HG03045 (cell line): ENCODE measurements at regions not wholly inside any gene's neighbourhood (a gene's known extent, or its start where the extent isn't known, plus 50 kb on each side); places are given as distances from the start of the nearest gene placed in this dataset.

Experiments
- ATAC-seq: cut with Tn5 transposase; IDR thresholded peaks from one replicate; pipeline ENCODE4 v1.9.1; 2021; ENCODE audit warnings: mild to moderate bottlenecking, moderate library complexity; ENCODE audit not compliant: unreplicated experiment

- no peak for ATAC-seq
These were observed 142.0 kb upstream of the UBE2E1 start for GRCh38 chr3:23663661-23664186.

DNA sequence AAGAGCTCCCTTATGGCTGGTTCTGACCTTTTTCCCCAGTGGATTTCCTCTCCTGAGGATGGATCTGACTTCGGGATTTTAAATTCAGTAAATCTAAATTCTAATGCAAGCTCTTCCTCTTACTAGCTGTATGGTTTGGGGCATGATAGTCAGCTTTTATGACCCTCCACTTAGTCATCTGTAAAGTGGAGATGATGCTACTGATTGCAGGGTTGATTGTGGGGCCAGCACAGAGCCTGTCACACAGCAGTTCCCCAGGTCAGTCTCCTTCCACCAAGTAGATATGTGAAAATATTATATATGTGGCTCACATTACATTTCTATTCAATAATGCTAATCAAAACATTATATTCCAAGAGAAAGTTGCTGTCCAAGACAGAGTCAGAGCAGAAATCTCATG is 141.3 kb upstream of the UBE2E1 start:
- no peak for ATAC-seq

GRCh38 chr3:23665741-23666140 is 140.0 kb upstream of the UBE2E1 start:
- no peak for ATAC-seq

GRCh38 chr3:23666818-23667217 is 138.9 kb upstream of the UBE2E1 start:
- no peak for ATAC-seq

DNA sequence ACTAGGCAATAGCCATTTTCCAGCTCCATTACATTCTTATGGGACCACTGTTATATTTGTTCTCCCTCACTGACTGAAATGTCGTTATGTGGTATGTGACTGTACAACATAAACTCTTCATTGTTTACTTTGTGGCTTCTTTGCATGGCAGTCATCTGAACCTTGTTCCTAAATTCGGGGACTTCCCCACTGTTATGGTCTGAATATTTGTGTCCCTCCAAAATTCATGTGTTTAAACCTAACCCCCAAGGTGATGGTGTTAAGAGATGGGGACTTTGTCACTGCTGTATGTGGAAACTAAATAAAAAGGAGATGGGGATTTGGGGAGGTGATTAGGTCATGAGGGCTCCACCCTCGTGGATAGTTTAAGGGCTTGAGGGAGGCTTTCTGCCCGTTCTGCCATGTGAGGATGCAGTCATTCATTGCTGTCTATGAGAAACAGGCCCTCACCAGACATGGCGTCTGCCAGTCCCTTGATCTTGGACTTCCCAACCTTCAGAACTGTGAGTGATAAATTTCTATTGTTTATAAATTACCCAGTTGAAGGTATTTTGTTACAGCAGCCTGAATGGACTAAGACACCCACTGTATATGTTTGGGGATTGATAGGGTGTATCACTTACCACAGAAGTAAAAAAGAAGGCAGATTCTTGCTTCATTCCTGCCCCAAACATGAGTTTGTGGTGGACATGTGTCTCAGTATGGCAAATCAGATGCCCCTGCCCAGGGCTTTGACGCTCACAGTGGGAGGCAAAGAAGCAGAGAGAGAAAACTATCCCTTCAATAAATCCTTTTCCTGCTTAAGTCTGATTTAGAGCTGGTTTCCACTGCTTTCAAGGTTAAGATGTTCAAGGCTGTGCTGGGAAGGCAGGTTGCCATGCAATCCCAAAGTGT is 138.0 kb upstream of the UBE2E1 start:
- no peak for ATAC-seq

DNA sequence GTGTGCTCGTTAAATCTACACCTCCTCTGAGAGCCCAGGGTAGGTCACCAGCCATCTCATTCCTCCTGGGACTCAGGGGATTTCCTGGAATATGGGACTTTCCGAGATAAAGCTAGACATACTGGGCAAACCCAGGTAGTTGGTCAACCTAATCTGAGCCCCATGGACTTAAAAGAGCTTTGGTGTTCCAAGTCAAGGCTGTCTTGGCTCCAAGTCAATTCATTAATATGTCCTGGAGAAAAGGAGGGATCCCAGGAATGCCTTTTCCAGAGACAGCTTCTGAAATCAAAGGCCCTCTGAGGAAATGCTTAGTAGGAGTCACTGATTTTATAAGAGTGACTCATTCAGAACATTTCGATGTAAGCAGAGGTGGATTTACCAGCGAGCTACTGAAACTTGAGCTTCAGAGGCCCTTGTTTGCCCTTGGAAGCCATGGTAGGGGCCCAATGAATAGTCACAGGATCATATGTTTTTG is 137.3 kb upstream of the UBE2E1 start:
- no peak for ATAC-seq

- no peak for ATAC-seq
These were observed 136.1 kb upstream of the UBE2E1 start for GRCh38 chr3:23669541-23670255.

DNA sequence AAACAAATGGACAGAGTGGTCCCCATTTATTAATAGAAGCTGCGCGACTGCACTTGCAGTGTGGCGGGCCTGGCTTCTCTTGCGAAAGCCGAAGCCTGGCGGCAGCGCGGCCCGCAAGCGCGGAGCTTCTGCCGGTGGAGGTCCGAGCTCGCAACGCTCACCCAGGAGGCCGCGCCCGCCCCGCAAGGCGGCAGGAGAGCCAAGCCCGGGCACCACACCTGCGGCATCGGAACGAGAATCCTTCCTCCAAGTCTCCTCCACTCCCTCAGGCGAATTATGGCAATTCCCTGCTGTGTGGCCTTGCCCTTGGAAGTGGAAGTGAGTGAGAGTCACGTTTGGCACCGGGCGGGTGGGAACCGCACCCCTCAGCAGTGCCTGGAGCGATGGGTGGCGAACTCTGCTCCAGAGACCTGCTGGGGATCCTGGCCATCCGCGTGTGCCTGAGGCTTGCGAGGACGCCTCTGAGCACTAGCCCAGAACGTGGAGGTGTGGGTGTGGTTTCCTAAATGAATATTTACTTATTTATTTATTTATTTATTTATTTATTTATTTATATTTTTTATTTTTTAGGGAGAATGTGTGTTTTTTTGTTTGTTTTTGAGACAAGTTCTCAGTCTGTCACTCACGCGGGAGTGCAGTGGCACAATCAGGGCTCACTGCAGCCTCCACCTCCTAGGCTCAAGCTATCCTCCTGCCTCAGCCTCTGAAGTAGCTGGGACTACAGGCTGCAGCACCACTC is 133.7 kb upstream of the UBE2E1 start:
- no peak for ATAC-seq

DNA sequence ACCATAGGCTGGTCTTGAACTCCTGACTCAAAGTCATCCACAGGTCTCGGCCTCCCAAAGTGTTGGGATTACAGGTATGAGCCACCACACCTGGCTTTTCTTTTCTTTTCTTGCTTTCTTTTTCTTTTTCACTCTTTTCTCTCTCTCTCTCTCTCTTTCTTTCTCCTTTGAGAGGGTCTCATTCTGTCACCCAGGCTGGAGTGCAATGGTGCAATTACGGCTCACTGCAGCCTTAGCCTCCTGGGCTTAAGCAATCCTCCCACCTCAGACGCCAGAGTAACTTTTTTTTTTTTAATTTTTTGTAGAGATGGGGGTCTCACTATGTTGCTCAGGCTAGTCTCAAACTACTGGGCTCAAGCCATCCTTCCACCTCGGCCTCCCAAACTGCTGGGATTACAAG is 133.1 kb upstream of the UBE2E1 start:
- ATAC-seq: no peak

GRCh38 chr3:23675010-23675409 is 130.7 kb upstream of the UBE2E1 start:
- no peak for ATAC-seq

GRCh38 chr3:23676093-23676492 is 129.7 kb upstream of the UBE2E1 start:
- ATAC-seq: no peak

DNA sequence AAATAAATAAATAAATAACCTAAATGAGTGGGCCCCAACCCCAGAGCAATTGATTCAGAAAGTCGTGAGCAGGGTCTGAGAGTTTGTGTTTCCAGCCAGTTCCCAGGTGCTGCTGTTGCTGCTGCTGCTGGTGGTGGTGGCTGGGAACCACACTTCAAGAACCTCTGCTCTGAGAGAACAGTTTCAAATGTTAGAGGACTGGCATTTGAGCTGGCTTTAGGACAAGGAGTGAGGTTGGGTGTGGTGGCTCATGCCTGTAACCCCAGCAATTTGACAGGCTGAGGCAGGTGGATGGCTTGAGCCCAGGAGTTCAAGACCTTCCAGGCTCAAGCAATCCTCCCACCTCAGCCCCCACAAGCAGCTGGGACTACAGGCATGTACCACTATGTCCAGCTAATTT is 123.1 kb upstream of the UBE2E1 start:
- no peak for ATAC-seq

DNA sequence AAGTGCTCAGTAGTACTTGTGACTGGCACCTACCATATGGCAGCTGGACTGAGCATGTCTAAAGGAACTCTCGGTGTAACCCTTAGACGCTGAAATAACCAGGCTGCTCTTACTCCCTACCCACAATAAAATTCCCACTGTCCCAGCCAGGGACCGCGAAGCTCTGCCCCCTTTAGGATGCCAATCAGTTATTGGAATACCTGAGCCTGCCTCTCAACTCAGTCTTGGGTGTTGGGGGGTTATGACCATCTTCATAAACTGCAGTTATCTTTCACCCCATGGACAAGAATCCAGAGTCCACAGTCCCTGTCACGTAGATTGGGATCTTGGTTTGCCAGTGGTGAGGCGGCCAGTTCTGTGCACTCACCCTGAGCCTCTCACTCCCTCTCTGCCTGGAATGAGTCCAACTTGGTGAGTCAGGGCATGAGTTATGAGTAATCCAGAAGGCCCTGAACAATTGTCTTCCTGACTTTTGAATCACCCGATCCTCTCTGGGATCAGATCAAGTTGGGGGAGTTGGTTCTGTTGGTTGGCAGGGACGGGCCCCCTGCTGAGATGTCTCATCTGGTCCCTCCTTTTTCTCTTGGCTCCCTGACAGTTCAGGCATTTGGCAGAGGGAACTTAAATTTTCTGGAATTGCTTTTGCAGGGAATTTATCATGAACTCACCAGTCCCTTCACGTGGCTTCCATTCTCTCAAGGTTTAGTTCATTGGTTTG is 120.1 kb upstream of the UBE2E1 start:
- no peak for ATAC-seq

- no peak for ATAC-seq
These were observed 119.2 kb upstream of the UBE2E1 start for GRCh38 chr3:23686519-23686918.

- ATAC-seq: no peak
These were observed 114.3 kb upstream of the UBE2E1 start for GRCh38 chr3:23691357-23691895.

DNA sequence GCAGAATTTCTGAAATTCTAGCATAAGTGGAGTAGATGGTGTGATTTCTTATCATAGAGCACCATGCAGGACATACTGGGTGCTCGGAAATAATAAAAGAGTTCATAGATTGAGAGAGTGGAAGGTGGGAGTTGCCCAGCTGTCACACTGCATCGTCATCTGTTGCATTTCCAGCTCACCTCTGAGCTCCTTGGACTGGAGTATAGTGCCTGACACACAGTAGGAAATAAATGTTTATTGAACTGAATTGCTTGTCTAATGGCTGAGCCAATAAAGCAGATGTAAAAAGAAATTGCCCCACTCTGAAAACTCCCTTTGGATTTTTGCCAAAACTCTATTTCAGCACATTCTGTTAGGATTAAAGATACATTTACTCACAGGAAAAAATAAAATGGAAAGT is 108.9 kb upstream of the UBE2E1 start:
- no peak for ATAC-seq

- ATAC-seq: no peak
These were observed 108.3 kb upstream of the UBE2E1 start for GRCh38 chr3:23697416-23697815.

DNA sequence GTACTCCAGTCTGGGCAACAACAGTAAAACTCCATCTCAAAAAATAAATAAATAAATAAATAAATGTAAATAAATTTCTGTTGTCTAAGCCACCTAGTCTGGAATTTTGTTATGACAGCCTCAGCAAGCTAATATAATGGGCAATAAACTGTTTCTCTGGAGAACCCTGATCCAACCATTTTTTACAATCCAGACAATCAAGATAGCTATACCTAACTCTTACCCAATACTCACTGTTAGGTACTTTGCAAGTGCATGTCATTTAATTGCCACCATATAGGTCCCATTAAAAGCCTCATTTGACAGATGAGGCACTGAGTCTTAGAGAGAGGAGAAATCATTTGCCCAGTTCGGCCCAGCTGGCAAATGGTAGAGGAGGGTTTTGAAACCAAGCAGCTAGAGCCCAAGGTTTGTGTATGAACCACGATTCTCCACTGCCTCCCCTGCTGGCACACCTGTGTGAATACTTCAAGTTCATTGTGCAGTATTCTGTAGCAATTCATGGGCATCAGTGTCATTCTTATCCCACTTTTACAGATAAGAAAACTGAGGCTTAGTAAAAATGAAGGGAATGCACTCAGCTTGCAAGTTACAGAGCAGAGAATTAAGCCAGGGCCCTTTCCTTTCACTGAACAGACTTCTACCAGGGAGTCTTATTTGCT is 107.0 kb upstream of the UBE2E1 start:
- no peak for ATAC-seq

- ATAC-seq: no peak
These were observed 105.1 kb upstream of the UBE2E1 start for GRCh38 chr3:23700616-23701015.
